Testis (tissue), 2 donors: ENCODE measurements at regions not wholly inside any gene's neighbourhood (a gene's known extent, or its start where the extent isn't known, plus 50 kb on each side); places are given as distances from the start of the nearest gene placed in this dataset.

Experiments used
- CTCF ChIP-seq, 3 experiments: fragments of 450-650 bp in 2 of 3; fragments of 200-600 bp in 1 of 3; sonication (generic) in 1 of 3; IDR thresholded peaks; one replicate each; pipeline ENCODE4 v1.5.1; 2016 to 2019; ENCODE audit warnings: antibody characterized with exemption in 3 of 3, mild to moderate bottlenecking in 2 of 3, moderate library complexity in 1 of 3
- POLR2A ChIP-seq: fragments of 450-650 bp; IDR thresholded peaks from one replicate; pipeline ENCODE4 v1.6.1; 2017; ENCODE audit warnings: antibody characterized with exemption, mild to moderate bottlenecking, moderate library complexity

- TF ChIP-seq POLR2A (no peak), CTCF (IDR thresholded peaks at IDR 0.05) (no peak)
These were observed 222.2 kb downstream of the CYP26B1 start for GRCh38 chr2:71925268-71926088.
